Common myeloid progenitor, CD34-positive (primary cell): ENCODE measurements at regions not wholly inside any gene's neighbourhood (a gene's known extent, or its start where the extent isn't known, plus 50 kb on each side); places are given as distances from the start of the nearest gene placed in this dataset.

Source experiments
- CTCF ChIA-PET: fragments of 350-600 bp; sonication (Branson Sonifier 250); formaldehyde crosslinking; loops from one replicate; lab custom pipeline; 2021; ENCODE audit warnings: antibody characterized with exemption; lab: Charles Lee
- POLR2A ChIA-PET: fragments of 350-600 bp; sonication (Branson Sonifier 250); formaldehyde crosslinking; loops from one replicate; lab custom pipeline; 2021; ENCODE audit warnings: antibody characterized with exemption; lab: Charles Lee
- DNase-seq, 3 donors: peaks; one replicate each; pipeline versions ENCODE4 v3.0.0 to v3.0.0-alpha.2; 2013
- H3K27ac ChIP-seq, 2 experiments: 1 replicate in 1 of 2; 2 replicates in 1 of 2; pipeline ENCODE4 v1.7.0; 2013; ENCODE audit warnings: inconsistent platforms in 2 of 2, low read length in 2 of 2, mild to moderate bottlenecking in 2 of 2, low read depth in 1 of 2, moderate library complexity in 1 of 2; ENCODE audit not compliant: severe bottlenecking in 2 of 2, insufficient read depth in 1 of 2, poor library complexity in 1 of 2
- H3K27me3 ChIP-seq, 5 experiments: replicated peaks in 2 of 5; 1 replicate in 3 of 5; 2 replicates in 2 of 5; pipeline versions ENCODE4 v1.6.1 to v1.7.0; 2013; ENCODE audit warnings: low read length in 4 of 5, mild to moderate bottlenecking in 2 of 5, moderate library complexity in 2 of 5, inconsistent platforms in 1 of 5; ENCODE audit not compliant: insufficient read depth in 5 of 5, control insufficient read depth in 4 of 5
- H3K36me3 ChIP-seq, 4 experiments: 1 replicate in 2 of 4; 2 replicates in 2 of 4; pipeline versions ENCODE4 v1.6.1 to v1.7.0; 2013; ENCODE audit warnings: low read length in 3 of 4, control low read depth in 1 of 4, mild to moderate bottlenecking in 1 of 4; ENCODE audit not compliant: control insufficient read depth in 4 of 4, insufficient read depth in 4 of 4
- H3K4me1 ChIP-seq, 4 experiments: 1 replicate in 3 of 4; 2 replicates in 1 of 4; pipeline versions ENCODE4 v1.6.1 to v1.7.1; 2013; ENCODE audit warnings: low read length in 3 of 4, mild to moderate bottlenecking in 3 of 4, control low read depth in 1 of 4, inconsistent platforms in 1 of 4, moderate library complexity in 1 of 4; ENCODE audit not compliant: control insufficient read depth in 4 of 4, insufficient read depth in 4 of 4; ENCODE audit errors: control extremely low read depth in 1 of 4
- H3K4me3 ChIP-seq, 7 experiments: 1 replicate in 4 of 7; 2 replicates in 3 of 7; pipeline versions ENCODE4 v1.5.1 to v1.7.0; 2013; ENCODE audit warnings: mild to moderate bottlenecking in 7 of 7, low read length in 6 of 7, moderate library complexity in 6 of 7, inconsistent platforms in 2 of 7, low read depth in 2 of 7, control low read depth in 1 of 7; ENCODE audit not compliant: insufficient read depth in 4 of 7, control insufficient read depth in 1 of 7; ENCODE audit errors: extremely low read depth in 1 of 7
- H3K9me3 ChIP-seq, 5 experiments: 1 replicate in 4 of 5; 2 replicates in 1 of 5; pipeline versions ENCODE4 v1.6.1 to v1.7.1; 2013; ENCODE audit warnings: low read length in 4 of 5, mild to moderate bottlenecking in 2 of 5, inconsistent platforms in 1 of 5, low read depth in 1 of 5, moderate library complexity in 1 of 5; ENCODE audit not compliant: control insufficient read depth in 4 of 5, insufficient read depth in 2 of 5; ENCODE audit errors: control extremely low read depth in 1 of 5
- WGBS: methylation state at CpG from one replicate; pipeline ENCODE4 v1.1.5; 2013; ENCODE audit not compliant: insufficient coverage; 5-methylcytosine and 5-hydroxymethylcytosine counted together

- no peaks in the 10 kb centered on the region for H3K36me3 ChIP-seq
- ChIA-PET CTCF (no interaction called here), POLR2A (no interaction called here)
- no peaks in the 10 kb centered on the region for H3K4me1 ChIP-seq
- DNase-seq: peak in 2 of 3 donors; percentile 11 to 26
- no peak overlapping the region for H3K4me3 ChIP-seq
- H3K27me3 ChIP-seq: peaks cover 0 to 40% (median 9%) of the 10 kb centered on the region in 5 experiments
- WGBS: 61% methylated on average over 8 of the region's 12 CpGs
- no peak overlapping the region for H3K27ac ChIP-seq
- no peaks in the 10 kb centered on the region for H3K9me3 ChIP-seq
Observed at GRCh38 chr17:73785496-73785895, 141.3 kb upstream of the SDK2 start.

GRCh38 chr17:73785958-73786743, 141.9 kb upstream of the SDK2 start:
- no peak for DNase-seq
- ChIA-PET POLR2A (no interaction called here), CTCF (no interaction called here)
- Histone ChIP-seq H3K27me3 (peaks cover 0 to 40% (median 11%) of the 10 kb centered on the region in 5 experiments), H3K27ac (no peak overlapping the region), H3K4me3 (no peak overlapping the region), H3K4me1 (no peaks in the 10 kb centered on the region), H3K9me3 (no peaks in the 10 kb centered on the region), H3K36me3 (no peaks in the 10 kb centered on the region)
- 82% methylated on average over 13 of the region's 17 CpGs for WGBS

GRCh38 chr17:73787076-73788059, 143.1 kb upstream of the SDK2 start:
- ChIA-PET POLR2A (no interaction called here), CTCF (interaction anchor here (1.4 kb wide), 1 partner anchor 20 kb away, joined by 4 read pairs; no protein-coding TSS in a partner anchor)
- WGBS: 67% methylated on average over 11 of the region's 13 CpGs

GRCh38 chr17:73788111-73788510, 143.9 kb upstream of the SDK2 start:
- WGBS: 92% methylated on average over 4 of the region's 4 CpGs
- POLR2A ChIA-PET: no interaction called here
- CTCF ChIA-PET: interaction anchor here (1.4 kb wide), 1 partner anchor 21 kb away, joined by 4 read pairs; no protein-coding TSS in a partner anchor
- no peaks in the 10 kb centered on the region for H3K36me3 ChIP-seq
- H3K4me1 ChIP-seq: no peaks in the 10 kb centered on the region
- no peak for DNase-seq
- no peak overlapping the region for H3K4me3 ChIP-seq
- no peaks in the 10 kb centered on the region for H3K9me3 ChIP-seq
- H3K27ac ChIP-seq: no peak overlapping the region
- peaks cover 0 to 23% (median 11%) of the 10 kb centered on the region in 5 experiments for H3K27me3 ChIP-seq

More at GRCh38 chr17:73787076-73788059, 143.1 kb upstream of the SDK2 start:
- Histone ChIP-seq H3K4me3 (no peak overlapping the region), H3K27me3 (peaks cover 0 to 30% (median 11%) of the 10 kb centered on the region in 5 experiments), H3K27ac (no peak overlapping the region), H3K4me1 (no peaks in the 10 kb centered on the region), H3K36me3 (no peaks in the 10 kb centered on the region), H3K9me3 (no peaks in the 10 kb centered on the region)
- DNase-seq: no peak

GRCh38 chr17:73791121-73791520, 146.9 kb upstream of the SDK2 start:
- Histone ChIP-seq H3K27ac (no peak overlapping the region), H3K4me3 (no peak overlapping the region), H3K27me3 (peaks cover 0 to 9% (median 6%) of the 10 kb centered on the region in 5 experiments), H3K4me1 (peaks cover 0 to 1% (median 0%) of the 10 kb centered on the region in 4 experiments), H3K36me3 (no peaks in the 10 kb centered on the region), H3K9me3 (no peaks in the 10 kb centered on the region)
- no peak for DNase-seq
- ChIA-PET POLR2A (no interaction called here), CTCF (no interaction called here)
- 100% methylated on average over 2 of the region's 4 CpGs for WGBS

GRCh38 chr17:73791631-73792030, 147.4 kb upstream of the SDK2 start:
- no peaks in the 10 kb centered on the region for H3K36me3 ChIP-seq
- H3K27me3 ChIP-seq: peaks cover 0 to 5% (median 4%) of the 10 kb centered on the region in 5 experiments
- no peaks in the 10 kb centered on the region for H3K9me3 ChIP-seq
- no peak for DNase-seq
- POLR2A ChIA-PET: no interaction called here
- no peak overlapping the region for H3K4me3 ChIP-seq
- peaks cover 0 to 1% (median 0%) of the 10 kb centered on the region in 4 experiments for H3K4me1 ChIP-seq
- 100% methylated on average over 5 of the region's 6 CpGs for WGBS
- no peak overlapping the region for H3K27ac ChIP-seq
- CTCF ChIA-PET: no interaction called here
